ENCODE measurements at regions not wholly inside any gene's neighbourhood (a gene's known extent, or its start where the extent isn't known, plus 50 kb on each side); places are given as distances from the start of the nearest gene placed in this dataset.

DNA sequence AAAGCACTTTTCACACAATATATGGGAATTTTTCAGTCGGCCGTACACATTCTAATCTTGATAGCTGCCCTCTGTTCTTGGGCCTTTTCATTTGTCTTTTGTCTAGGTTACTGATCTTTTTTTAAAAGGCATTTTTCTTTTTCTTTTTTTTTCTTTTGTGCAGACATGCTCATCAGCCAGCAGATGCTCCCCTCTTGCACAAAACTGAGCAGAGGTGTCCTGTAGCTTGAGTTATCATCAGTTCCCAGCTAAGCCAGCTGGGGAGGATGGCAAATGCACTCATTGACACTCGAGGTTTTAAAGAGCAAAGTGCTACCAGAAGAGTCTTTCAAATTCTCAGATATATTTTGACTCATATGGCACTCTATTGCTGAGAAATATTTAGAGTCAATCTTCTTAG is 913.9 kb upstream of the SEL1L start:
- Histone ChIP-seq H2BK15ac (ENCODE audit: low read depth, poor library complexity, severe bottlenecking) (no peak overlapping the region), H2AFZ (ENCODE audit: low read depth, low read length) (no peak overlapping the region), H3K36me3 (ENCODE audit: control insufficient read depth in 1 of 2, insufficient read depth in 2 of 2, low read depth in 1 of 2, low read length in 2 of 2) (no peaks in the 10 kb centered on the region), H2BK120ac (ENCODE audit: low read depth, low read length) (no peak overlapping the region), H2BK12ac (ENCODE audit: low read length in 2 of 2) (no peak overlapping the region), H3K4ac (ENCODE audit: low read depth in 1 of 2, low read length in 2 of 2) (no peak overlapping the region), H3K9me3 (ENCODE audit: control insufficient read depth, low read length) (peaks cover 2% of the 10 kb centered on the region), H3K79me1 (replicated peaks; ENCODE audit: low read length, poor library complexity, severe bottlenecking) (no peaks in the 10 kb centered on the region), H3K27ac (ENCODE audit: low read length, poor library complexity, severe bottlenecking) (no peak overlapping the region), H3K18ac (ENCODE audit: low read depth in 1 of 2, low read length in 2 of 2) (no peak overlapping the region), H4K91ac (ENCODE audit: low read length) (no peak overlapping the region), H3K4me2 (ENCODE audit: low read length, poor library complexity, severe bottlenecking) (no peak overlapping the region), H2AK5ac (ENCODE audit: low read length, severe bottlenecking) (no peak overlapping the region), H3K4me3 (ENCODE audit: insufficient read depth in 1 of 2, low read depth in 1 of 2, low read length in 2 of 2) (no peak overlapping the region), H3K9ac (ENCODE audit: low read length) (no peak overlapping the region), H3K23ac (ENCODE audit: low read length in 2 of 2) (no peak overlapping the region), H4K8ac (ENCODE audit: low read length) (no peak overlapping the region), H3K14ac (ENCODE audit: low read length in 2 of 2) (no peak overlapping the region), H2BK5ac (ENCODE audit: low read depth, low read length, poor library complexity, severe bottlenecking) (no peak overlapping the region), H3K27me3 (ENCODE audit: control insufficient read depth in 1 of 2, insufficient read depth in 1 of 2, low read length in 2 of 2) (no peaks in the 10 kb centered on the region), H3K4me1 (ENCODE audit: control insufficient read depth, insufficient read depth, low read depth, low read length) (no peaks in the 10 kb centered on the region)
- no CpG with 5 or more reads among the region's 3 CpGs for WGBS
- DNase-seq = no peak

- Histone ChIP-seq H3K14ac (ENCODE audit: low read length in 2 of 2) (no peak overlapping the region), H2AK5ac (ENCODE audit: low read length, severe bottlenecking) (no peak overlapping the region), H3K4me3 (ENCODE audit: insufficient read depth in 1 of 2, low read depth in 1 of 2, low read length in 2 of 2) (peak overlapping the region in 1 of 2 experiments; percentile 28), H4K8ac (ENCODE audit: low read length) (no peak overlapping the region), H4K91ac (ENCODE audit: low read length) (no peak overlapping the region), H3K4me1 (ENCODE audit: control insufficient read depth, insufficient read depth, low read depth, low read length) (no peaks in the 10 kb centered on the region), H3K79me1 (replicated peaks; ENCODE audit: low read length, poor library complexity, severe bottlenecking) (no peaks in the 10 kb centered on the region), H2BK15ac (ENCODE audit: low read depth, poor library complexity, severe bottlenecking) (no peak overlapping the region), H2BK5ac (ENCODE audit: low read depth, low read length, poor library complexity, severe bottlenecking) (no peak overlapping the region), H3K9me3 (ENCODE audit: control insufficient read depth, low read length) (no peaks in the 10 kb centered on the region), H3K18ac (ENCODE audit: low read depth in 1 of 2, low read length in 2 of 2) (no peak overlapping the region), H3K27me3 (ENCODE audit: control insufficient read depth in 1 of 2, insufficient read depth in 1 of 2, low read length in 2 of 2) (no peaks in the 10 kb centered on the region), H3K9ac (ENCODE audit: low read length) (peak overlapping the region; percentile 43), H3K4me2 (ENCODE audit: low read length, poor library complexity, severe bottlenecking) (no peak overlapping the region), H3K23ac (ENCODE audit: low read length in 2 of 2) (no peak overlapping the region), H2AFZ (ENCODE audit: low read depth, low read length) (no peak overlapping the region), H2BK12ac (ENCODE audit: low read length in 2 of 2) (no peak overlapping the region), H3K4ac (ENCODE audit: low read depth in 1 of 2, low read length in 2 of 2) (no peak overlapping the region), H3K27ac (ENCODE audit: low read length, poor library complexity, severe bottlenecking) (no peak overlapping the region), H3K36me3 (ENCODE audit: control insufficient read depth in 1 of 2, insufficient read depth in 2 of 2, low read depth in 1 of 2, low read length in 2 of 2) (no peaks in the 10 kb centered on the region), H2BK120ac (ENCODE audit: low read depth, low read length) (no peak overlapping the region)
- WGBS = 66% methylated on average over 3 of the region's 5 CpGs
- DNase-seq = no peak
These were observed 916.3 kb upstream of the SEL1L start for GRCh38 chr14:82449926-82450468.

GRCh38 chr14:82451675-82452074 is 918.0 kb upstream of the SEL1L start:
- no peak overlapping the region for H4K8ac ChIP-seq (ENCODE audit: low read length)
- no peak overlapping the region for H4K91ac ChIP-seq (ENCODE audit: low read length)
- H2BK5ac ChIP-seq (ENCODE audit: low read depth, low read length, poor library complexity, severe bottlenecking) = no peak overlapping the region
- H2BK12ac ChIP-seq (ENCODE audit: low read length in 2 of 2) = no peak overlapping the region
- H2BK120ac ChIP-seq (ENCODE audit: low read depth, low read length) = no peak overlapping the region
- H3K9me3 ChIP-seq (ENCODE audit: control insufficient read depth, low read length) = no peaks in the 10 kb centered on the region
- H2AK5ac ChIP-seq (ENCODE audit: low read length, severe bottlenecking) = no peak overlapping the region
- H3K27ac ChIP-seq (ENCODE audit: low read length, poor library complexity, severe bottlenecking) = no peak overlapping the region
- H3K18ac ChIP-seq (ENCODE audit: low read depth in 1 of 2, low read length in 2 of 2) = no peak overlapping the region
- H2AFZ ChIP-seq (ENCODE audit: low read depth, low read length) = no peak overlapping the region
- no peaks in the 10 kb centered on the region for H3K79me1 ChIP-seq (replicated peaks; ENCODE audit: low read length, poor library complexity, severe bottlenecking)
- no peaks in the 10 kb centered on the region for H3K27me3 ChIP-seq (ENCODE audit: control insufficient read depth in 1 of 2, insufficient read depth in 1 of 2, low read length in 2 of 2)
- H3K14ac ChIP-seq (ENCODE audit: low read length in 2 of 2) = no peak overlapping the region
- H3K4ac ChIP-seq (ENCODE audit: low read depth in 1 of 2, low read length in 2 of 2) = no peak overlapping the region
- H3K4me1 ChIP-seq (ENCODE audit: control insufficient read depth, insufficient read depth, low read depth, low read length) = no peaks in the 10 kb centered on the region
- H2BK15ac ChIP-seq (ENCODE audit: low read depth, poor library complexity, severe bottlenecking) = no peak overlapping the region
- DNase-seq = no peak
- H3K9ac ChIP-seq (ENCODE audit: low read length) = no peak overlapping the region
- H3K4me2 ChIP-seq (ENCODE audit: low read length, poor library complexity, severe bottlenecking) = no peak overlapping the region
- no peak overlapping the region for H3K4me3 ChIP-seq (ENCODE audit: insufficient read depth in 1 of 2, low read depth in 1 of 2, low read length in 2 of 2)
- H3K36me3 ChIP-seq (ENCODE audit: control insufficient read depth in 1 of 2, insufficient read depth in 2 of 2, low read depth in 1 of 2, low read length in 2 of 2) = no peaks in the 10 kb centered on the region
- no peak overlapping the region for H3K23ac ChIP-seq (ENCODE audit: low read length in 2 of 2)

DNA sequence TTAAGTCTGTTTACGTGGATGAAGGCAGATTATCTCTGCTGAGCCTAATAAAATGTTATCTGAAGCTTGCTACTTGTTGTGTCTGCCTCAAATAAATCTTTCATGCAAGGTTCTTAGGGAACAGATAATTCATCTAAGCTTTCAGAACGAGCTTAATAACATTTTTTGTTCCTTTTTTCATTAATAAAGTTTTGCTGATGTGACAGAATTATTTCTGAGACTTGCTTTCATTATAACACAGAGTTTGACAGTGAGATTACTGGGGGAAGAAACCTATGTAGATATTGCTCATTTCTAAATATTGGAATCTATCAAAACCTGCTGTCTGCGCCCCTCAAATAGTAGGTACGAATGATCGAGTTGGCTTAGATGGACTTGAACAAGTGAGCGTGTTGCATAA is 948.7 kb upstream of the SEL1L start:
- no peaks in the 10 kb centered on the region for H3K4me1 ChIP-seq (ENCODE audit: control insufficient read depth, insufficient read depth, low read depth, low read length)
- no peaks in the 10 kb centered on the region for H3K27me3 ChIP-seq (ENCODE audit: control insufficient read depth in 1 of 2, insufficient read depth in 1 of 2, low read length in 2 of 2)
- no peak overlapping the region for H2BK5ac ChIP-seq (ENCODE audit: low read depth, low read length, poor library complexity, severe bottlenecking)
- no peak overlapping the region for H3K18ac ChIP-seq (ENCODE audit: low read depth in 1 of 2, low read length in 2 of 2)
- DNase-seq = no peak
- no peak overlapping the region for H4K8ac ChIP-seq (ENCODE audit: low read length)
- H2BK120ac ChIP-seq (ENCODE audit: low read depth, low read length) = no peak overlapping the region
- H2AFZ ChIP-seq (ENCODE audit: low read depth, low read length) = no peak overlapping the region
- no peak overlapping the region for H2BK15ac ChIP-seq (ENCODE audit: low read depth, poor library complexity, severe bottlenecking)
- H3K79me1 ChIP-seq (replicated peaks; ENCODE audit: low read length, poor library complexity, severe bottlenecking) = no peaks in the 10 kb centered on the region
- no peak overlapping the region for H2BK12ac ChIP-seq (ENCODE audit: low read length in 2 of 2)
- H3K27ac ChIP-seq (ENCODE audit: low read length, poor library complexity, severe bottlenecking) = no peak overlapping the region
- H3K4me2 ChIP-seq (ENCODE audit: low read length, poor library complexity, severe bottlenecking) = no peak overlapping the region
- H3K36me3 ChIP-seq (ENCODE audit: control insufficient read depth in 1 of 2, insufficient read depth in 2 of 2, low read depth in 1 of 2, low read length in 2 of 2) = no peaks in the 10 kb centered on the region
- no peak overlapping the region for H3K14ac ChIP-seq (ENCODE audit: low read length in 2 of 2)
- H3K23ac ChIP-seq (ENCODE audit: low read length in 2 of 2) = no peak overlapping the region
- H2AK5ac ChIP-seq (ENCODE audit: low read length, severe bottlenecking) = no peak overlapping the region
- H3K9ac ChIP-seq (ENCODE audit: low read length) = no peak overlapping the region
- no peak overlapping the region for H3K4ac ChIP-seq (ENCODE audit: low read depth in 1 of 2, low read length in 2 of 2)
- WGBS = 76% methylated on average over 5 of the region's 6 CpGs
- H4K91ac ChIP-seq (ENCODE audit: low read length) = no peak overlapping the region
- H3K4me3 ChIP-seq (ENCODE audit: insufficient read depth in 1 of 2, low read depth in 1 of 2, low read length in 2 of 2) = no peak overlapping the region
- H3K9me3 ChIP-seq (ENCODE audit: control insufficient read depth, low read length) = no peaks in the 10 kb centered on the region
